ENCODE measurements at regions not wholly inside any gene's neighbourhood (a gene's known extent, or its start where the extent isn't known, plus 50 kb on each side); places are given as distances from the start of the nearest gene placed in this dataset.

- in situ Hi-C loops (cut with MboI; ENCODE audit: low sequenced_read_pairs, unreplicated experiment): loop anchor here (25.0 kb wide), 1 partner anchor 435 kb away; no protein-coding TSS in a partner anchor
- no peak for DNase-seq (ENCODE audit: low spot score)
- TF ChIP-seq CTCF (IDR thresholded peaks at IDR 0.05; ENCODE audit: borderline replicate concordance, control extremely low read depth, extremely low read depth, insufficient read depth, missing control alignments): no peak
These were observed 469.3 kb downstream of the METTL4 start for GRCh38 chr18:2102022-2102421.

GRCh38 chr18:2103299-2103698, 468.0 kb downstream of the METTL4 start:
- no peak for DNase-seq (ENCODE audit: low spot score)
- in situ Hi-C loops (cut with MboI; ENCODE audit: low sequenced_read_pairs, unreplicated experiment): loop anchor here (25.0 kb wide), 1 partner anchor 434 kb away; no protein-coding TSS in a partner anchor
- TF ChIP-seq CTCF (IDR thresholded peaks at IDR 0.05; ENCODE audit: borderline replicate concordance, control extremely low read depth, extremely low read depth, insufficient read depth, missing control alignments): no peak

GRCh38 chr18:2104620-2105462, 466.5 kb downstream of the METTL4 start:
- TF ChIP-seq CTCF (IDR thresholded peaks at IDR 0.05; ENCODE audit: borderline replicate concordance, control extremely low read depth, extremely low read depth, insufficient read depth, missing control alignments): peak; percentile 80
- in situ Hi-C loops (cut with MboI; ENCODE audit: low sequenced_read_pairs, unreplicated experiment): loop anchor here (25.0 kb wide), 1 partner anchor 432 kb away; no protein-coding TSS in a partner anchor
- peak; percentile 53 for DNase-seq (ENCODE audit: low spot score)

GRCh38 chr18:2108591-2108990, 462.7 kb downstream of the METTL4 start:
- in situ Hi-C loops (cut with MboI; ENCODE audit: low sequenced_read_pairs, unreplicated experiment): loop anchor here (25.0 kb wide), 1 partner anchor 429 kb away; no protein-coding TSS in a partner anchor
- DNase-seq (ENCODE audit: low spot score): no peak
- no peak for TF ChIP-seq CTCF (IDR thresholded peaks at IDR 0.05; ENCODE audit: borderline replicate concordance, control extremely low read depth, extremely low read depth, insufficient read depth, missing control alignments)

GRCh38 chr18:2111456-2111855, 459.8 kb downstream of the METTL4 start:
- no peak for TF ChIP-seq CTCF (IDR thresholded peaks at IDR 0.05; ENCODE audit: borderline replicate concordance, control extremely low read depth, extremely low read depth, insufficient read depth, missing control alignments)
- in situ Hi-C loops (cut with MboI; ENCODE audit: low sequenced_read_pairs, unreplicated experiment): loop anchor here (25.0 kb wide), 1 partner anchor 426 kb away; no protein-coding TSS in a partner anchor
- DNase-seq (ENCODE audit: low spot score): no peak

- DNase-seq (ENCODE audit: low spot score): no peak
These were observed 458.8 kb downstream of the METTL4 start for GRCh38 chr18:2112435-2113045.

More at GRCh38 chr18:2112435-2113045, 458.8 kb downstream of the METTL4 start:
- in situ Hi-C loops (cut with MboI; ENCODE audit: low sequenced_read_pairs, unreplicated experiment): loop anchor here (25.0 kb wide), 1 partner anchor 425 kb away; no protein-coding TSS in a partner anchor
- no peak for TF ChIP-seq CTCF (IDR thresholded peaks at IDR 0.05; ENCODE audit: borderline replicate concordance, control extremely low read depth, extremely low read depth, insufficient read depth, missing control alignments)
